Lung (tissue), 11 donors: ENCODE measurements at regions not wholly inside any gene's neighbourhood (a gene's known extent, or its start where the extent isn't known, plus 50 kb on each side); places are given as distances from the start of the nearest gene placed in this dataset.

Experiments
- ATAC-seq: fragments of 200-7000 bp; cut with Tn5 transposase; one replicate; pipeline ENCODE4 v1.9.1; 2020; ENCODE audit warnings: moderate number of reproducible peaks; ENCODE audit not compliant: insufficient read depth, low FRiP score
- DNase-seq, 3 donors: peaks; one replicate each; pipeline ENCODE4 v3.0.0-alpha.2; 2013 to 2017
- H3K27ac ChIP-seq, 2 donors: one replicate each; pipeline ENCODE4 v1.5.1; 2013; ENCODE audit warnings: mild to moderate bottlenecking in 2 of 2, moderate library complexity in 2 of 2, control low read depth in 1 of 2, inconsistent platforms in 1 of 2, low read depth in 1 of 2, low read length in 1 of 2
- H3K27me3 ChIP-seq, 3 donors: one replicate each; pipeline ENCODE4 v1.5.1; 2013; ENCODE audit warnings: low read length in 2 of 3; ENCODE audit not compliant: control insufficient read depth in 3 of 3, insufficient read depth in 3 of 3
- H3K36me3 ChIP-seq, 4 donors: one replicate each; pipeline ENCODE4 v1.5.1; 2013; ENCODE audit warnings: low read length in 4 of 4, mild to moderate bottlenecking in 1 of 4, moderate library complexity in 1 of 4; ENCODE audit not compliant: control insufficient read depth in 4 of 4, insufficient read depth in 4 of 4
- H3K4me1 ChIP-seq, 5 donors: one replicate each; pipeline ENCODE4 v1.5.1; 2013; ENCODE audit warnings: low read length in 5 of 5, mild to moderate bottlenecking in 2 of 5, moderate library complexity in 1 of 5; ENCODE audit not compliant: control insufficient read depth in 5 of 5, insufficient read depth in 5 of 5
- H3K4me3 ChIP-seq: one replicate; pipeline ENCODE4 v1.5.1; 2013; ENCODE audit warnings: mild to moderate bottlenecking, control low read depth, moderate library complexity
- H3K9ac ChIP-seq, 2 donors: one replicate each; pipeline ENCODE4 v1.5.1; 2013; ENCODE audit warnings: low read length in 2 of 2, control low read depth in 1 of 2; ENCODE audit not compliant: insufficient read depth in 1 of 2
- H3K9me3 ChIP-seq, 4 donors: one replicate each; pipeline ENCODE4 v1.5.1; 2013; ENCODE audit warnings: low read length in 3 of 4, mild to moderate bottlenecking in 1 of 4, moderate library complexity in 1 of 4; ENCODE audit not compliant: control insufficient read depth in 4 of 4, insufficient read depth in 3 of 4
- WGBS, 2 donors: extraction: QIAGEN DNeasy Blood & Tissue Kit; methylation state at CpG; one replicate each; pipeline ENCODE4 v1.1.7; 2013; 5-methylcytosine and 5-hydroxymethylcytosine counted together
- TF ChIP-seq, protein P1 (sequence below): IDR thresholded peaks from 2 replicates; pipeline ENCODE4 v1.5.1; 2012; ENCODE audit warnings: mild to moderate bottlenecking; ENCODE audit errors: control extremely low read depth, extremely low read depth
- donor health status: control.
- donor health status: control.
- donor health status: Bipolar disorder and iron deficiency.
- donor health status: healthy.
- donor health status: DM: yes; HTN: yes; CAD: no.

DNA sequence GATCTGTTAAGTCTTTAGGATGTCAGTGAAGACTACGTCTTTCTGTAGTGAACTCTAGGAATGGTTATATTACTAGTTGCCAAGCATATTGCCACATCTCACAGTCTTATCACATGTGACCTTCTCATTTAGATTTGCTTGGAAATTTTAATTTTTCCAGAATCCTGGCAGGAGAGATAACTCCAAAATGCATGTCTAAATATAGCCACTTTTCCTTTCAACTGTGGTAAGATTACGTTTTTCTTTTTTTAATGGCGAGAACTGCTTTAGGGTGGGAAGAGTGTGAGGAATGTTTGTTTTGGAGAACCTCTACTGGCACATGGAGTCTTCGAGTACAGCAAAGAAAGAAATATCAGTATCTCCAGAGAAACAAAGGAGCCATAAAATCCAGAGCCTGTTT is 91.7 kb upstream of the ADAMTSL1 start:
- Histone ChIP-seq H3K36me3 (no peaks in the 10 kb centered on the region), H3K9me3 (no peaks in the 10 kb centered on the region), H3K27ac (no peak overlapping the region), H3K4me3 (no peak overlapping the region), H3K4me1 (peaks cover 0 to 8% (median 0%) of the 10 kb centered on the region in 5 donors), H3K9ac (no peak overlapping the region), H3K27me3 (no peaks in the 10 kb centered on the region)
- DNase-seq = peak in 1 of 3 donors; percentile 32
- WGBS, 2 donors = 67 to 70% methylated on average over 4 of the region's 4 CpGs
- no peak for ATAC-seq
- TF ChIP-seq, protein P1, sequence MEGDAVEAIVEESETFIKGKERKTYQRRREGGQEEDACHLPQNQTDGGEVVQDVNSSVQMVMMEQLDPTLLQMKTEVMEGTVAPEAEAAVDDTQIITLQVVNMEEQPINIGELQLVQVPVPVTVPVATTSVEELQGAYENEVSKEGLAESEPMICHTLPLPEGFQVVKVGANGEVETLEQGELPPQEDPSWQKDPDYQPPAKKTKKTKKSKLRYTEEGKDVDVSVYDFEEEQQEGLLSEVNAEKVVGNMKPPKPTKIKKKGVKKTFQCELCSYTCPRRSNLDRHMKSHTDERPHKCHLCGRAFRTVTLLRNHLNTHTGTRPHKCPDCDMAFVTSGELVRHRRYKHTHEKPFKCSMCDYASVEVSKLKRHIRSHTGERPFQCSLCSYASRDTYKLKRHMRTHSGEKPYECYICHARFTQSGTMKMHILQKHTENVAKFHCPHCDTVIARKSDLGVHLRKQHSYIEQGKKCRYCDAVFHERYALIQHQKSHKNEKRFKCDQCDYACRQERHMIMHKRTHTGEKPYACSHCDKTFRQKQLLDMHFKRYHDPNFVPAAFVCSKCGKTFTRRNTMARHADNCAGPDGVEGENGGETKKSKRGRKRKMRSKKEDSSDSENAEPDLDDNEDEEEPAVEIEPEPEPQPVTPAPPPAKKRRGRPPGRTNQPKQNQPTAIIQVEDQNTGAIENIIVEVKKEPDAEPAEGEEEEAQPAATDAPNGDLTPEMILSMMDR = no peak

DNA sequence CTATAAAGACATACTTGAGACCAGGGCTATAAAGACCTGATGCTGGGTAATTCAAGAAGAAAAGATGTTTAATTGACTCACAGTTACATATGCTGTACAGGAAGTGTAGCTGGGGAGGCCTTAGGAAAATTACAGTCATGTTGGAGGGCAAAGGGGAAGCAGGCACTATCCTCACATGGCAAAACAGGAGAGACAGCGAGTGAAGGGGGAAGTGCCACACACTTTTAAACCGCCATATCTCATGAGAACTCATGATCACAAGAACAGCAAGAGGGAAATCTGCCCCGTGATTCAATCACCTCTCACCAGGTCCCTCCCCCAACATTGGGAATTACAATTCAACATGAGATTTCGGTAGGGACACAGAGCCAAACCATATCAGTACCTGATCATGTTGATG is 89.9 kb upstream of the ADAMTSL1 start:
- no peak for DNase-seq
- TF ChIP-seq, protein P1 = no peak
- H3K27me3 ChIP-seq = no peaks in the 10 kb centered on the region
- no peak overlapping the region for H3K9ac ChIP-seq
- H3K36me3 ChIP-seq = no peaks in the 10 kb centered on the region
- no peak overlapping the region for H3K27ac ChIP-seq
- H3K4me1 ChIP-seq = peaks cover 0 to 8% (median 0%) of the 10 kb centered on the region in 5 donors
- 65 to 85% methylated on average over 4 of the region's 4 CpGs for WGBS, 2 donors
- H3K4me3 ChIP-seq = no peak overlapping the region
- ATAC-seq = no peak
- H3K9me3 ChIP-seq = no peaks in the 10 kb centered on the region

DNA sequence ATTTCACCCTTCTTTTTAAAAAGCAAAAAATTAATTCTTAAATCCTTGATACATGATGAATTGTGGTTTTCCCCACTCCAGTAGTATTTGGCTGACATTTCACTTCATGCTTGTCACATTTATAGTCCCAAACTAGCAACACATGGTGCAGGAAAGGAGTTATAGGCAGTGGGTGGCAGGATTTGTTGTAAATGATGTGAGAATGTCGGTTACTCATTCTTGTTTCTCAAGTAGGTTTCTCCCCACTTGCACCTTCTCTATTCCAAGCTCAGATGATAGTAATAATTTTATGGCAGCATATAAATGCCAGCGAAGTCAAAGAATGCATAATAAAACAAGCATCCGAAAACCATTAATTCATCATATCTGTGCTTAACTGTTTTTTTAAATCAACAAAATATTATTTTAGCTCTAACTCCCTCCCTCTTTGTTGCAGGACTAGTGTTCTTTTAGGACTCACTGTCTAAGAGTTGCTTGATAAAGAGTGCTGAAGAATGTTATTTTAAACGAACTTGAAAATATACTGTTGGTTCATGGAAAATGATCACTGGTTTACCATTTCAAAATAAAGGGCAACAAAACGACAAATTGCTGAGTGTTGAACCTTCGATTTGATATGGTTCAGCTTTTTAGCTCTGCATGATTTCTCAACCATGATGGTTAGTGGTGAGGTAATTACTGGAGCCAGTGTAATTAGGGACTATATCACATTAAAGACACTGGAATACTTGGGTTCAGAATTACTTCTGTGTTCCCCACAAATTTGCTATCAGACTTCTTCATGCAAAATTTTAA is 88.1 kb upstream of the ADAMTSL1 start:
- Histone ChIP-seq H3K9me3 (no peaks in the 10 kb centered on the region), H3K9ac (no peak overlapping the region), H3K36me3 (no peaks in the 10 kb centered on the region), H3K27me3 (no peaks in the 10 kb centered on the region), H3K4me1 (peaks cover 0 to 11% (median 0%) of the 10 kb centered on the region in 5 donors), H3K4me3 (no peak overlapping the region), H3K27ac (no peak overlapping the region)
- TF ChIP-seq, protein P1 = no peak
- DNase-seq (peak in 1 of 3 donors; percentile 38), ATAC-seq (no peak)
- 76 to 86% methylated on average over 6 of the region's 6 CpGs for WGBS, 2 donors

DNA sequence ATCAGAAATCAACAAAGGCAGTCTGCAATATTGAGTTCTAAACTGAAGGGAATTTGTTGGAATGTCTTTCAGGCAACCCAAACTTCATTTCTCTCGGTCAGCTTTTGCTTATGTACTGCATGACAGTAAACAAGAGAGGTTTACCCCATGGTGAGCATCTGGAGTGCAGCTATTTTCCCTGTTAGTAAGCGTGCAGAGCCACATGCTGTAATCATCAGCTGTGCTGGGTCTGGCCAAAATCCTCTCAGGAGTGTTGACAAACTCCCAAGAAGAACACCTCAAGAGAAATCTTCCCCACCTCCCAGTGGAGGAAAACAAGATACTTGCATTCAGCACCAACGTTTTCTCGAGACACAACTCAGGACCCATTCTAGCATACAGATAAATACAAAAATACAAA is 83.6 kb upstream of the ADAMTSL1 start:
- Histone ChIP-seq H3K4me1 (peaks cover 0 to 21% (median 8%) of the 10 kb centered on the region in 5 donors), H3K27me3 (no peaks in the 10 kb centered on the region), H3K9me3 (no peaks in the 10 kb centered on the region), H3K4me3 (no peak overlapping the region), H3K9ac (no peak overlapping the region), H3K36me3 (no peaks in the 10 kb centered on the region), H3K27ac (no peak overlapping the region)
- DNase-seq = peak in 2 of 3 donors; percentile 37 to 38
- ATAC-seq = no peak
- TF ChIP-seq, protein P1 = no peak
- 75 to 81% methylated on average over 4 of the region's 4 CpGs for WGBS, 2 donors
